ENCODE measurements at regions not wholly inside any gene's neighbourhood (a gene's known extent, or its start where the extent isn't known, plus 50 kb on each side); places are given as distances from the start of the nearest gene placed in this dataset.

- H3K27me3 Mint-ChIP-seq (ENCODE audit: insufficient read depth, unreplicated experiment): no peaks in the 10 kb centered on the region
- H3K27ac Mint-ChIP-seq (ENCODE audit: unreplicated experiment): no peak overlapping the region
Observed at GRCh38 chr12:18799561-18799960, 61.6 kb downstream of the CAPZA3 start.

DNA sequence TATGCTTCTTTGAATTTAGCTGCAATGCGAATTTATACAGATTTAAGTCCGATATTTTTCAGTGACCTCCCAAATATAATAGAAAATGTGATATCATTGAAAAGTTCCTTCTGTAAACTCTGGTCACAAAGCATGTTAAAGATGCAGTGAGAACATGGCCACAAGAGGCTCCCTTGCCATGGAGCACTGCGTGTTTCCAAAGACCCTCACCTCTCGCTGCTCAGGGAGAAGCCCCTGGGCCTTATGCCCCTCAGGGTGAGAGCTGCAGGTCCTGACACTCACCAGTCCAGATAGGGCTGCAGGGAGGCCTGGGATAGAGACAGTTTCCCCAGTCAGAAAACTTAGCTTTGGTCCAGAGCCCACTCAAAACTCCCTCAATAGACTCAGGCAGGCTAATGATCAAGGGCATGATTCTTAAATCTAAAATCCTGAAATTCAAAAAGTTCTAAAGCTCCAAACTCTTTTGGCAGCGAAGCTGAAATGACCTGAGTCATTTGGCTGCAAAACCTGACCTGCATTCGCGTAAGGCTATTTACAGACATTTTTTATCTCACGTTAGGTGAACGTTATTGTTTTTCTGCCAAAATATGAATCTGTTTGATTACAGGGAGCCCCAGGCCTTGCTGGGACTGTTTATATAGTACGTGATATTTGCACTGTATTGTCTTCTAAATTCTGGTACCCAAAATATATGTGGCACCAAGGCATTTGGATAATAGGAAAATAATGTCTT, 67.8 kb downstream of the CAPZA3 start:
- H3K9me3 ChIP-seq: no peaks in the 10 kb centered on the region
- H3K4me1 ChIP-seq: no peaks in the 10 kb centered on the region
- no peak overlapping the region for H3K4me3 ChIP-seq (ENCODE audit: low read depth, low read length)
- no peaks in the 10 kb centered on the region for H3K36me3 Mint-ChIP-seq (ENCODE audit: insufficient read depth, unreplicated experiment)
- no peaks in the 10 kb centered on the region for H3K4me1 Mint-ChIP-seq (ENCODE audit: low read depth, unreplicated experiment)
- no peaks in the 10 kb centered on the region for H3K27me3 ChIP-seq (replicated peaks; ENCODE audit: control insufficient read depth, insufficient read depth, low read length)
- H3K4me3 Mint-ChIP-seq (ENCODE audit: unreplicated experiment): no peak overlapping the region
- BruUV-seq (replicated peaks): no TSS peak
- H3K36me3 ChIP-seq (ENCODE audit: control insufficient read depth, insufficient read depth, low read length): no peaks in the 10 kb centered on the region
- intact Hi-C loops (cut with micrococcal nuclease; ENCODE audit: unreplicated experiment): loop anchor here (5.0 kb wide), 1 partner anchor 373 kb away; no protein-coding TSS in a partner anchor
- H3K27me3 Mint-ChIP-seq (ENCODE audit: insufficient read depth, unreplicated experiment): no peaks in the 10 kb centered on the region
- ChIA-PET POLR2A (no interaction called here), CTCF (no interaction called here)
- TF ChIP-seq CTCF (IDR thresholded peaks at IDR 0.05; ENCODE audit: insufficient read depth in 1 of 2, low read depth in 1 of 2, low read length in 1 of 2, severe bottlenecking in 1 of 2, unreplicated experiment in 1 of 2): peak in 1 of 2 experiments; percentile 42
- H3K9me3 Mint-ChIP-seq (ENCODE audit: unreplicated experiment): no peaks in the 10 kb centered on the region
- no peak for DNase-seq
- H3K27ac Mint-ChIP-seq (ENCODE audit: unreplicated experiment): no peak overlapping the region

More at GRCh38 chr12:18799561-18799960, 61.6 kb downstream of the CAPZA3 start:
- peaks cover 3% of the 10 kb centered on the region; the same call in 1 of the 2 replicates for H3K4me1 ChIP-seq
- no peaks in the 10 kb centered on the region for H3K27me3 ChIP-seq (replicated peaks; ENCODE audit: control insufficient read depth, insufficient read depth, low read length)
- H3K4me3 ChIP-seq (ENCODE audit: low read depth, low read length): no peak overlapping the region
- intact Hi-C loops (cut with micrococcal nuclease; ENCODE audit: unreplicated experiment): no loop called here
- ChIA-PET CTCF (no interaction called here), POLR2A (no interaction called here)
- no TSS peak for BruUV-seq (replicated peaks)
- H3K9me3 Mint-ChIP-seq (ENCODE audit: unreplicated experiment): no peaks in the 10 kb centered on the region
- no peak overlapping the region for H3K4me3 Mint-ChIP-seq (ENCODE audit: unreplicated experiment)
- no peaks in the 10 kb centered on the region for H3K36me3 Mint-ChIP-seq (ENCODE audit: insufficient read depth, unreplicated experiment)
- TF ChIP-seq CTCF (IDR thresholded peaks at IDR 0.05; ENCODE audit: insufficient read depth in 1 of 2, low read depth in 1 of 2, low read length in 1 of 2, severe bottlenecking in 1 of 2, unreplicated experiment in 1 of 2): no peak
- H3K36me3 ChIP-seq (ENCODE audit: control insufficient read depth, insufficient read depth, low read length): no peaks in the 10 kb centered on the region
- H3K4me1 Mint-ChIP-seq (ENCODE audit: low read depth, unreplicated experiment): peaks cover 6% of the 10 kb centered on the region
- no peaks in the 10 kb centered on the region for H3K9me3 ChIP-seq
- no peak for DNase-seq

- Histone ChIP-seq H3K36me3 (ENCODE audit: control insufficient read depth, insufficient read depth, low read length) (no peaks in the 10 kb centered on the region), H3K27me3 (replicated peaks; ENCODE audit: control insufficient read depth, insufficient read depth, low read length) (no peaks in the 10 kb centered on the region), H3K4me1 (no peaks in the 10 kb centered on the region), H3K9me3 (no peaks in the 10 kb centered on the region), H3K4me3 (ENCODE audit: low read depth, low read length) (no peak overlapping the region)
- no peaks in the 10 kb centered on the region for H3K27me3 Mint-ChIP-seq (ENCODE audit: insufficient read depth, unreplicated experiment)
- no peak for DNase-seq
- CTCF ChIA-PET: no interaction called here
- H3K36me3 Mint-ChIP-seq (ENCODE audit: insufficient read depth, unreplicated experiment): no peaks in the 10 kb centered on the region
- intact Hi-C loops (cut with micrococcal nuclease; ENCODE audit: unreplicated experiment): loop anchor here (5.0 kb wide), 1 partner anchor 375 kb away; no protein-coding TSS in a partner anchor
- BruUV-seq (replicated peaks): no TSS peak
- H3K4me1 Mint-ChIP-seq (ENCODE audit: low read depth, unreplicated experiment): no peaks in the 10 kb centered on the region
- no peak overlapping the region for H3K4me3 Mint-ChIP-seq (ENCODE audit: unreplicated experiment)
- H3K9me3 Mint-ChIP-seq (ENCODE audit: unreplicated experiment): no peaks in the 10 kb centered on the region
- H3K27ac Mint-ChIP-seq (ENCODE audit: unreplicated experiment): no peak overlapping the region
- POLR2A ChIA-PET: no interaction called here
- TF ChIP-seq CTCF (IDR thresholded peaks at IDR 0.05; ENCODE audit: insufficient read depth in 1 of 2, low read depth in 1 of 2, low read length in 1 of 2, severe bottlenecking in 1 of 2, unreplicated experiment in 1 of 2): no peak
Observed at GRCh38 chr12:18807714-18808113, 69.8 kb downstream of the CAPZA3 start.
